Suprapubic skin (tissue), 4 donors: ENCODE measurements at regions not wholly inside any gene's neighbourhood (a gene's known extent, or its start where the extent isn't known, plus 50 kb on each side); places are given as distances from the start of the nearest gene placed in this dataset.

Source experiments
- DNase-seq, 2 donors: peaks; one replicate each; pipeline ENCODE4 v3.0.0-alpha.2; 2019; ENCODE audit warnings: low spot score in 2 of 2
- H3K27ac ChIP-seq: fragments of 200-600 bp; sonication (generic); one replicate; pipeline ENCODE4 v1.5.1; 2019
- H3K27me3 ChIP-seq: fragments of 200-600 bp; sonication (generic); one replicate; pipeline ENCODE4 v1.5.1; 2019
- H3K36me3 ChIP-seq: fragments of 200-600 bp; sonication (generic); one replicate; pipeline ENCODE4 v1.5.1; 2019
- H3K4me1 ChIP-seq: fragments of 200-600 bp; sonication (generic); one replicate; pipeline ENCODE4 v1.5.1; 2019
- H3K4me3 ChIP-seq: fragments of 200-600 bp; sonication (generic); one replicate; pipeline ENCODE4 v1.5.1; 2019; ENCODE audit warnings: mild to moderate bottlenecking
- H3K9me3 ChIP-seq: fragments of 200-600 bp; sonication (generic); one replicate; pipeline ENCODE4 v1.5.1; 2019
- CTCF ChIP-seq, 2 donors: fragments of 200-600 bp in 1 of 2; fragments of 450-650 bp in 1 of 2; sonication (generic) in 1 of 2; IDR thresholded peaks; one replicate each; pipeline ENCODE4 v1.5.1; 2016 to 2019; ENCODE audit warnings: antibody characterized with exemption in 2 of 2, mild to moderate bottlenecking in 1 of 2, moderate library complexity in 1 of 2
- EP300 ChIP-seq: sonication (generic); formaldehyde crosslinking; IDR thresholded peaks from one replicate; pipeline ENCODE4 v1.6.1; 2017; ENCODE audit warnings: antibody characterized with exemption
- POLR2A ChIP-seq, 2 donors: fragments of 450-650 bp; IDR thresholded peaks; one replicate each; pipeline ENCODE4 v1.6.1; 2017; ENCODE audit warnings: antibody characterized with exemption in 2 of 2, mild to moderate bottlenecking in 2 of 2, moderate library complexity in 2 of 2
- POLR2AphosphoS5 ChIP-seq, 3 donors: sonication (generic); formaldehyde crosslinking; IDR thresholded peaks; one replicate each; pipeline ENCODE4 v1.6.1; 2017; ENCODE audit warnings: antibody characterized with exemption in 3 of 3
- WGBS: methylation state at CpG from one replicate; pipeline ENCODE4 v1.1.5; 2018; 5-methylcytosine and 5-hydroxymethylcytosine counted together

- Histone ChIP-seq H3K9me3 (no peaks in the 10 kb centered on the region), H3K4me3 (no peak overlapping the region), H3K27me3 (no peaks in the 10 kb centered on the region), H3K27ac (no peak overlapping the region), H3K4me1 (no peaks in the 10 kb centered on the region), H3K36me3 (no peaks in the 10 kb centered on the region)
- DNase-seq: no peak
- TF ChIP-seq CTCF (IDR thresholded peaks at IDR 0.05) (no peak), POLR2AphosphoS5 (IDR thresholded peaks at IDR 0.05) (no peak), POLR2A (IDR thresholded peaks at IDR 0.05) (no peak), EP300 (no peak)
- 77% methylated on average over 4 of the region's 4 CpGs for WGBS
Observed at GRCh38 chr3:157956850-157957249, 149.4 kb downstream of the SHOX2 start.

GRCh38 chr3:157956176-157956575, 150.0 kb downstream of the SHOX2 start:
- Histone ChIP-seq H3K36me3 (no peaks in the 10 kb centered on the region), H3K9me3 (no peaks in the 10 kb centered on the region), H3K27ac (no peak overlapping the region), H3K4me3 (no peak overlapping the region), H3K27me3 (no peaks in the 10 kb centered on the region), H3K4me1 (no peaks in the 10 kb centered on the region)
- no peak for DNase-seq
- WGBS: 88% methylated on average over 4 of the region's 4 CpGs
- TF ChIP-seq CTCF (IDR thresholded peaks at IDR 0.05) (no peak), POLR2A (IDR thresholded peaks at IDR 0.05) (no peak), EP300 (no peak), POLR2AphosphoS5 (IDR thresholded peaks at IDR 0.05) (no peak)

- H3K27ac ChIP-seq: no peak overlapping the region
Observed at GRCh38 chr3:157953565-157953964, 152.7 kb downstream of the SHOX2 start.

GRCh38 chr3:157948605-157949383, 157.4 kb downstream of the SHOX2 start:
- Histone ChIP-seq H3K27me3 (no peaks in the 10 kb centered on the region), H3K4me1 (no peaks in the 10 kb centered on the region), H3K27ac (no peak overlapping the region), H3K4me3 (no peak overlapping the region), H3K36me3 (no peaks in the 10 kb centered on the region), H3K9me3 (no peaks in the 10 kb centered on the region)
- TF ChIP-seq EP300: no peak
- no peak for TF ChIP-seq CTCF (IDR thresholded peaks at IDR 0.05)
- DNase-seq: no peak
- WGBS: 48% methylated on average over 5 of the region's 5 CpGs

More at GRCh38 chr3:157953565-157953964, 152.7 kb downstream of the SHOX2 start:
- no peak for DNase-seq
- 79% methylated on average over 2 of the region's 2 CpGs for WGBS
- no peaks in the 10 kb centered on the region for H3K4me1 ChIP-seq
- no peaks in the 10 kb centered on the region for H3K9me3 ChIP-seq
- H3K36me3 ChIP-seq: no peaks in the 10 kb centered on the region
- no peak for TF ChIP-seq POLR2AphosphoS5 (IDR thresholded peaks at IDR 0.05)
- TF ChIP-seq CTCF (IDR thresholded peaks at IDR 0.05): no peak
- TF ChIP-seq POLR2A (IDR thresholded peaks at IDR 0.05): no peak
- TF ChIP-seq EP300: no peak
- no peak overlapping the region for H3K4me3 ChIP-seq
- H3K27me3 ChIP-seq: no peaks in the 10 kb centered on the region

GRCh38 chr3:157939166-157939565, 167.1 kb downstream of the SHOX2 start:
- no peaks in the 10 kb centered on the region for H3K4me1 ChIP-seq
- 90% methylated on average over 4 of the region's 4 CpGs for whole genome bisulfite sequencing
- H3K27ac ChIP-seq: no peak overlapping the region
- no peak for TF ChIP-seq POLR2AphosphoS5 (IDR thresholded peaks at IDR 0.05)
- TF ChIP-seq CTCF (IDR thresholded peaks at IDR 0.05): no peak
- no peak for TF ChIP-seq EP300
- no peak for TF ChIP-seq POLR2A (IDR thresholded peaks at IDR 0.05)
- H3K36me3 ChIP-seq: no peaks in the 10 kb centered on the region
- no peaks in the 10 kb centered on the region for H3K9me3 ChIP-seq
- no peaks in the 10 kb centered on the region for H3K27me3 ChIP-seq
- no peak for DNase-seq
- no peak overlapping the region for H3K4me3 ChIP-seq
